GM21526 (cell line): ENCODE measurements at regions not wholly inside any gene's neighbourhood (a gene's known extent, or its start where the extent isn't known, plus 50 kb on each side); places are given as distances from the start of the nearest gene placed in this dataset.
A peak's percentile ranks its signal among the peaks of the same experiment; 100 is the strongest.

Source experiments
- ATAC-seq: cut with Tn5 transposase; IDR thresholded peaks from one replicate; pipeline ENCODE4 v1.9.1; 2021; ENCODE audit warnings: moderate library complexity; ENCODE audit not compliant: unreplicated experiment, low FRiP score

- no peak for ATAC-seq
Observed at GRCh38 chr13:40200273-40200978, 466.0 kb downstream of the FOXO1 start.

GRCh38 chr13:40204246-40204645, 462.2 kb downstream of the FOXO1 start:
- no peak for ATAC-seq

- ATAC-seq, result no peak
Observed at GRCh38 chr13:40205771-40206240, 460.6 kb downstream of the FOXO1 start.

GRCh38 chr13:40206241-40207000, 460.0 kb downstream of the FOXO1 start:
- peak; percentile 63 for ATAC-seq

- peak; percentile 50 for ATAC-seq
Observed at GRCh38 chr13:40207001-40207478, 459.4 kb downstream of the FOXO1 start.

- ATAC-seq, result peak; percentile 51
Observed at GRCh38 chr13:40208517-40208916, 457.9 kb downstream of the FOXO1 start.

GRCh38 chr13:40210865-40211585, 455.4 kb downstream of the FOXO1 start:
- ATAC-seq, result no peak

GRCh38 chr13:40211586-40211968, 454.9 kb downstream of the FOXO1 start:
- no peak for ATAC-seq

- ATAC-seq, result no peak
Observed at GRCh38 chr13:40213779-40214178, 452.7 kb downstream of the FOXO1 start.

GRCh38 chr13:40215311-40215710, 451.1 kb downstream of the FOXO1 start:
- ATAC-seq, result no peak

GRCh38 chr13:40215747-40216146, 450.7 kb downstream of the FOXO1 start:
- ATAC-seq, result no peak

- no peak for ATAC-seq
Observed at GRCh38 chr13:40217675-40218074, 448.8 kb downstream of the FOXO1 start.

GRCh38 chr13:40220299-40220935, 446.0 kb downstream of the FOXO1 start:
- ATAC-seq, result no peak

- ATAC-seq, result no peak
Observed at GRCh38 chr13:40221131-40221459, 445.3 kb downstream of the FOXO1 start.

- ATAC-seq, result no peak
Observed at GRCh38 chr13:40221460-40222201, 444.8 kb downstream of the FOXO1 start.

- no peak for ATAC-seq
Observed at GRCh38 chr13:40223585-40223984, 442.9 kb downstream of the FOXO1 start.

GRCh38 chr13:40228496-40228895, 437.9 kb downstream of the FOXO1 start:
- no peak for ATAC-seq

- ATAC-seq, result no peak
Observed at GRCh38 chr13:40228990-40229389, 437.5 kb downstream of the FOXO1 start.

GRCh38 chr13:40230833-40231266, 435.6 kb downstream of the FOXO1 start:
- ATAC-seq, result no peak

GRCh38 chr13:40231311-40231710, 435.1 kb downstream of the FOXO1 start:
- ATAC-seq, result no peak
